ENCODE measurements at regions not wholly inside any gene's neighbourhood (a gene's known extent, or its start where the extent isn't known, plus 50 kb on each side); places are given as distances from the start of the nearest gene placed in this dataset.

DNA sequence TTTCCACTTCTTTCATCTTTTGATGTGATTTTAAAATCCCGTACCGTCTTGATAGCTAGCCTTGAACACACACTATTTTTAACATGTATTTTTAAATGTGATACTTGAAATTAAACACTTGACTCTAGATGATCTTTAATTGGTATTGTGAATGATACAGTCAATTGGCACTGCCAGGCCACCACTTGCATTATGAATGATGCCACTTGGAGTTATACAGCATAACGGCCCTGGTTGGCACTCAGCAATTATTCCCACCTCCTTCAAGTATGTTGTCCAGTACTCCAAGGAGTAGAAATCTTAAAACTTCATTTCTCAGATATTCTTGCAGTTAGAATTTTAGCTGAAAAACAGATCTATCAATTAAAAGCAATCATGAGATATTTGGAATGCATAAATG, 62.9 kb downstream of the TENT5A start:
- H3K27me3 ChIP-seq (ENCODE audit: control insufficient read depth, insufficient read depth, low read length): no peaks in the 10 kb centered on the region
- no peak overlapping the region for H3K9ac ChIP-seq (ENCODE audit: low read length in 3 of 3)
- H3K4me3 ChIP-seq (ENCODE audit: low read length in 3 of 3): no peak overlapping the region
- no peak overlapping the region for H3K27ac ChIP-seq (ENCODE audit: low read depth in 2 of 2, low read length in 2 of 2)
- no peaks in the 10 kb centered on the region for H3K36me3 ChIP-seq (ENCODE audit: control insufficient read depth in 2 of 3, insufficient read depth in 3 of 3, low read length in 3 of 3)
- intact Hi-C loops (cut with DNase I): no loop called here
- no peaks in the 10 kb centered on the region for H3K4me1 ChIP-seq (ENCODE audit: control insufficient read depth in 2 of 3, insufficient read depth in 2 of 3, low read depth in 1 of 3, low read length in 3 of 3)
- TF ChIP-seq, protein P1, sequence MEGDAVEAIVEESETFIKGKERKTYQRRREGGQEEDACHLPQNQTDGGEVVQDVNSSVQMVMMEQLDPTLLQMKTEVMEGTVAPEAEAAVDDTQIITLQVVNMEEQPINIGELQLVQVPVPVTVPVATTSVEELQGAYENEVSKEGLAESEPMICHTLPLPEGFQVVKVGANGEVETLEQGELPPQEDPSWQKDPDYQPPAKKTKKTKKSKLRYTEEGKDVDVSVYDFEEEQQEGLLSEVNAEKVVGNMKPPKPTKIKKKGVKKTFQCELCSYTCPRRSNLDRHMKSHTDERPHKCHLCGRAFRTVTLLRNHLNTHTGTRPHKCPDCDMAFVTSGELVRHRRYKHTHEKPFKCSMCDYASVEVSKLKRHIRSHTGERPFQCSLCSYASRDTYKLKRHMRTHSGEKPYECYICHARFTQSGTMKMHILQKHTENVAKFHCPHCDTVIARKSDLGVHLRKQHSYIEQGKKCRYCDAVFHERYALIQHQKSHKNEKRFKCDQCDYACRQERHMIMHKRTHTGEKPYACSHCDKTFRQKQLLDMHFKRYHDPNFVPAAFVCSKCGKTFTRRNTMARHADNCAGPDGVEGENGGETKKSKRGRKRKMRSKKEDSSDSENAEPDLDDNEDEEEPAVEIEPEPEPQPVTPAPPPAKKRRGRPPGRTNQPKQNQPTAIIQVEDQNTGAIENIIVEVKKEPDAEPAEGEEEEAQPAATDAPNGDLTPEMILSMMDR (IDR thresholded peaks at IDR 0.05; ENCODE audit: borderline replicate concordance, extremely low read depth, insufficient read depth): no peak
- FAIRE-seq (no peak), DNase-seq (no peak)
- H3K9me3 ChIP-seq (ENCODE audit: control insufficient read depth in 2 of 3, insufficient read depth in 1 of 3, low read length in 3 of 3): no peaks in the 10 kb centered on the region

DNA sequence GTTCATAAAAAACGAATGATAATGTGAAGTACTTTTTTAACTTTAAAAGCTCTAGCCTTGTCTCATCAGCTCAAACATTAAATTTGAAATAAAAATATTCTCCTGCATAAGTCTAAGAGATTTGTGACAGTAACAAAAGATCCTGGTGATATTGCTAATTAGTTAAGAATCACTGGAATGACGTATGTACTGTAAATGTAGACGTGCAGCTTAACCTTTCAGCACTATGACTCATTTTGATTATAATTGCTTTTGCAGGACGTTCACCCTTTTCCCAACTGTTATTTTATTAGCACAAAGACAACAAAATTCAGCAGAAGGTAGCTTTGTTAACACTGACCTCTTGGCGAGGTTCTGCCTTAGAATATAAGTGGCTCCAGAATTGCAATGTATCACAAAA, 68.6 kb downstream of the TENT5A start:
- Histone ChIP-seq H3K4me3 (ENCODE audit: low read length in 3 of 3) (no peak overlapping the region), H3K27me3 (ENCODE audit: control insufficient read depth, insufficient read depth, low read length) (no peaks in the 10 kb centered on the region), H3K4me1 (ENCODE audit: control insufficient read depth in 2 of 3, insufficient read depth in 2 of 3, low read depth in 1 of 3, low read length in 3 of 3) (no peaks in the 10 kb centered on the region), H3K9me3 (ENCODE audit: control insufficient read depth in 2 of 3, insufficient read depth in 1 of 3, low read length in 3 of 3) (no peaks in the 10 kb centered on the region), H3K9ac (ENCODE audit: low read length in 3 of 3) (no peak overlapping the region), H3K27ac (ENCODE audit: low read depth in 2 of 2, low read length in 2 of 2) (no peak overlapping the region), H3K36me3 (ENCODE audit: control insufficient read depth in 2 of 3, insufficient read depth in 3 of 3, low read length in 3 of 3) (no peaks in the 10 kb centered on the region)
- TF ChIP-seq, protein P1 (IDR thresholded peaks at IDR 0.05; ENCODE audit: borderline replicate concordance, extremely low read depth, insufficient read depth): no peak
- no peak for FAIRE-seq
- intact Hi-C loops (cut with DNase I): no loop called here
- no peak for DNase-seq

DNA sequence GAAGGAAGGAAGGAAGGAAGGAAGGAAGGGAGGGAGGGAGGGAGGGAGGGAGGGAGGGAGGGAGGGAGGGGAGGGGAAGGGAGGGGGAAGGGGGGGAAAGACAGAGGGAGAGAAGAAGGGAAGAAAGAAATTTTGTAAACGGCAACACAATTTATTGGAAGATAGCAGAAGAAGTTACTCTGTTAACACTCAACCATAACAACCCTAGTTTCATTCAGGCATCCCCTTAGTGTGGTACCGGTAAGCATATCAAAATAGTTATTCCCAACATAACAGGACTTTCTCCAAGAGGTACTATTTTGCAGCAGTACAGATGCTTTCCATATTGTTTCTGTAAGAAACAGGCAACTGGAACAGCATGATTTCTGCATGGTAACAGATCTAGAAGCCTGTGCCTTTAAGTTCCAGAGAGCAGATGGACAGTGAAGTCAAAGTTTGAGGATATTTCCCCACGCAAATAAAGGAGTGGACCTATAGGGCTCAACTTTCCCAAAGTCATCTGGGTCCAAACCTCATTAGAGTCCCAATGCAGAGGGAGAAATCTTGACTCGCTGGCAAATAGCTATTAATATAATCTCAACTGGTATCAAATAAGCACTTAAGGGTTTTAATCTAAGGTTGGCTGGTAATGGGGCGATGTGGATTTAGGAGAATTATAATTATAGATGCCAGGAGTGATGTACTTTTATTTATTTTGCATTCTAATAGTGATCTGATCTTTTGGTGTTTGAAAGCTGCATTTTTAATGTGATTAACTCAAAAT, 69.4 kb downstream of the TENT5A start:
- Histone ChIP-seq H3K36me3 (ENCODE audit: control insufficient read depth in 2 of 3, insufficient read depth in 3 of 3, low read length in 3 of 3) (no peaks in the 10 kb centered on the region), H3K4me1 (ENCODE audit: control insufficient read depth in 2 of 3, insufficient read depth in 2 of 3, low read depth in 1 of 3, low read length in 3 of 3) (no peaks in the 10 kb centered on the region), H3K9ac (ENCODE audit: low read length in 3 of 3) (no peak overlapping the region), H3K27me3 (ENCODE audit: control insufficient read depth, insufficient read depth, low read length) (no peaks in the 10 kb centered on the region), H3K4me3 (ENCODE audit: low read length in 3 of 3) (no peak overlapping the region), H3K9me3 (ENCODE audit: control insufficient read depth in 2 of 3, insufficient read depth in 1 of 3, low read length in 3 of 3) (no peaks in the 10 kb centered on the region), H3K27ac (ENCODE audit: low read depth in 2 of 2, low read length in 2 of 2) (no peak overlapping the region)
- FAIRE-seq (no peak), DNase-seq (no peak)
- intact Hi-C loops (cut with DNase I): no loop called here
- TF ChIP-seq, protein P1 (IDR thresholded peaks at IDR 0.05; ENCODE audit: borderline replicate concordance, extremely low read depth, insufficient read depth): no peak

Data from kidney (tissue), 13 donors.